GM19238 (cell line): ENCODE measurements at regions not wholly inside any gene's neighbourhood (a gene's known extent, or its start where the extent isn't known, plus 50 kb on each side); places are given as distances from the start of the nearest gene placed in this dataset.
"Not testable (repeated sequence)": the region's sequence is repeated elsewhere in the genome, so short reads cannot be mapped to it uniquely, and the experiment has no call there.

Source experiments
- DNase-seq: peaks from one replicate; pipeline ENCODE4 v3.0.0; 2011; ENCODE audit warnings: low spot score; ENCODE audit not compliant: insufficient read length

DNA sequence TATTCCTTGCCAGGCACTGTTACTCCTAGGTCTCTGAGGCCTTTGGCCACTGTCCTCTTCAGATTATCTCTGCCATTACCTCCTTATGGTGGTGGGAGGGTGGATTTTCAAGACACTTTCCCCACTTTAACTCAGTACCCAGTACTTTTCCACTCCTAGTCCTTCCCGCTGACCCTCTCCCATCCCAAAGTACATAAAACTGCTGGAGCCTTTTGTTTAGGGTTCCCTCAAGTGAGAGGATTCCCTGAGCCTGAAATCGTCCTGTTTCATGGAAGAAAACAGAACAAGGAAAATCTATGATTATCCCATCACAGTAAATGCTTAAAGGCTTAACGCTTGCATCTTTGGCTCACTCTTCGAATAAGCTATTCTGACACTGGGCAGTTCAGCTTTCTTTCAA, 1742.5 kb upstream of the ADGRL3 start:
- DNase-seq: no peak

- no peak for DNase-seq
Measured at GRCh38 chr4:59484944-59485343, 1715.2 kb upstream of the ADGRL3 start.

DNA sequence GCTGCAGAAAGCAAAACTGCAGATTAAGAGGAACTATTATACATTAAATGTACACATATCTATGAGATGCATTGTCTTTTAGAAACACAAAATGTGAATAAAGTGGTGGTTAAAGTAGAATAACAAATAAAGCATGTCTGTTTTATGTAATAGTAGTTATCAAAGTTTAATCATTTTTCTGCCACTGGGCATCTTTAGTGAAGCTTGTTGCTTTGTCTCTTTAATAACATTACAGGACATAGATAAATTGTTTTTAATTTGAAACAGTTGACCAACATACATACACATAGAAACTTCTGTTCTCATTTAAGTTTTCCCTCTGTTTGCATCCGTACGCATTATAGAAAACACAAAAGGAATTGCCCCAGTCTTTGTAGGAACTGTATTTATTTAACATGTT, 1700.0 kb upstream of the ADGRL3 start:
- DNase-seq: no peak

DNA sequence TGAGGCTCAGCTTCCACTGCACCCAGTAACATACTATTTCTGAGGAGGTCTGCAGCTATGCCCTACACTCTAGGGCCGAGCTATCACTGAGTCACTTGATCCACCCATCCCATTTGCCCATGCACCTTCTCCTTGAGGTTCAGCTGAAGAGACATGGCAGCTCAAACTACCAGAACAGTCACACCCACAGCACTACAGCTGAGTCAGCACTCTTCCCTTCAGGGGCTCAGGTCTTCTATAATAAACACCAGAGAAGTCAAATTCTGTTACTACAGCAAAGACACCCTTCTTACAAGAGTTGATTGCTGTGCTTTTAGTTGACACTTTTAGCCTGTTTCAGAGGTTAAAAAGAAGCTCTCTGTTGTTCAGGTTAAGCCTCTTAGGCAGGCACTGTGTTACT, 1696.4 kb upstream of the ADGRL3 start:
- DNase-seq: no peak

DNA sequence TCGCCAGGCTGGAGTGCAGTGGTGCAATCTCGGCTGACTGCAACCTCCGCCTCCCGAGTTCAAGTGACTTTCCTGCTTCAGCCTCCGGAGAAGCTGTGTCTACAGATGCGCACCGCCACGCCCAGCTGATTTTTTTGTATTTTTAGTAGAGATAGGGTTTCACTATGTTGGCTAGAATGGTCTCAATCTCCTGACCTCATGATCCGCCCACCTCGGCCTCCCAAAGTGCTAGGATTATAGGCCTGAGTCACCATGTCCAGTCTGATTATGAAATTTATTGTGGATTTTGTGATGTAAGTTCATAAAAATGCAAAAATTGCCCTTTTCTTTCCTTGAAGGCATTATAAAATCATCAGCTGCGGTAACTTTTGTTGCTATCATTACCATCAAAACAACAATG, 1688.3 kb upstream of the ADGRL3 start:
- DNase-seq: not testable (repeated sequence)

DNA sequence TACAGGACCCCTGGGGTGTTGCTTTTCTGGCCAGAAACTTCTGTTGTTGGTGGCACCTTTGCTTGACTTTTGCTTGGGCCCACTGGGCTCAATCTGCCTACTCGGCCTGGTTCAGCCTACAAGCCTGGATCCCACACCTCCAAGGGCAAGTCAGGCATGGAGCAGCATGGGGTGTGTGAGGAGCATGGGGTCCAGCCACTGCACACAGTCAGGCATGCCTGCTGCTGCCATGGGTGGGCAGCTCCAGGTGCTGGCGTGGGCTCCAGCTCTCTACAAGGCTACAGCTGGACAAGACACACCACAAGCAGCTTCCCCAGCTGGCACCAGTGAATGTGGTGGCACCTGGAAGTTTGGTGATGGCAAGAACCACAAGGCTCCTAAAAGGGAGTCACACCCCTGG, 1683.1 kb upstream of the ADGRL3 start:
- no peak for DNase-seq

GRCh38 chr4:59518005-59518823, 1681.9 kb upstream of the ADGRL3 start:
- DNase-seq: no peak

DNA sequence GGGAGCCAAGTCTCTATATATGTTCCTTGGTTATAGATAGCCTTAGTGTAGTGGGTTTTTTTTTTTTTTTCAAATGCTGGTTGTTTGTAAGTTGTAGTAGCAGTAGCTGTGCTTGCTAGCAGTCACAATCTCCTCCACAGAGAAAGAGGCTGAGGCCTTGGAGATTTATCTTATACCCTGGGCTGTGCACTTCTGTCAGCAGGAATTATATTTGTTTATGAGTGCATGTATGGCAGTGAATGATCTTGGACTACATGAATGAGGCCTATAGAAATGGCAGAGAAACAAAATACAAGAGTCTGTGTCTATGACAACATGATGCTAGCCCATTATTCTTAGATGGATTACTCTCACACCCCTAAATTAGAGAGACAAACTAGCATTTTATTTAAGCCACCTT, 1674.2 kb upstream of the ADGRL3 start:
- DNase-seq: no peak

DNA sequence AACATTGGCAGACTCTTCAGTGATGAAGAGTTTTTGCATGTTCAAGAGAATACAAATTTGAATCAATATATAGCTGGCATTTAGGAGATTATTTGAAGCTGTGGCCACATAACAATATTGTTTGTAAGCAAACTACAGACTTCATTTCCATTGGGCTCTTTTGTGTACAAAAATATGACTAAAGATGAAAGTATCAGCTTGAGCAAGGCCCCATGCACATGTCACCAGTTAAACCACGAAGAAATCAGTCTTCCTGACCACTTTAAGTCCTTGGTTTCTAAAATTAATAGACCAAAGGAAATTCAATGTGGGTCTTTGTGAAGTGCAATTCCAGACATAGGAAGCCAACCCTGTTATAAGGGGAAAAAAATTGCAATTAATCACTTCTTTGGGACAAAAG, 1664.6 kb upstream of the ADGRL3 start:
- DNase-seq: no peak

GRCh38 chr4:59536428-59536827, 1663.7 kb upstream of the ADGRL3 start:
- DNase-seq: no peak

DNA sequence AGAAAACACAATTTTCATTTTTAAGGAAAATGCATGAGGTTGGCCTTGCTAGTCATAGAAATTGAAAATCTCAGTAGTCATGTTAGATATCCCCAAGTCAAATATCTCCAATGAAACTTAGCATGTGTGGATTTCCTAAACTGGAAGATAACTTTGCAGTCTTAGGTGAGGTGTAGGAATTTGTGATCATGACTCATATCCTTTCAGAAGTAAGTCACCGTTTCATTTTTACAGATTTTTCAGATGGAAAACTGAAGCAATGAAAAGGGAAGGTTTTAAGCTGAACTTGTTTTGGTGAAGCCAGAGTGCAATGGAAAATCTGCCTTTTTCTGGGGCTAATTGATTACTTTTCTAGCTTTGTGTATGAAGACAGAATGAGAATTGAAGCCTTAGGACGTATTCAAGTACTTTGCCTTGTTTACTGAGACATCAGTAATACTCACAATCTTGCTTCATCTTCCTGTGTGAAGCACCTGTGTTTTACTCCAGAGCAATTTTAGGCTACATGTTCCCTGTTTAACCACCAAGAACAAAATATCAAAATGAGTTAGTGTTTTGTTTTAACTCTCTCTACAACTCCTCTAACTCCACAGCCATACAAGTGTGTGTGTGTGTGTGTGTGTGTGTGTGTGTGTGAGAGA, 1662.8 kb upstream of the ADGRL3 start:
- DNase-seq: no peak

GRCh38 chr4:59539401-59539800, 1660.7 kb upstream of the ADGRL3 start:
- DNase-seq: no peak

GRCh38 chr4:59540311-59540710, 1659.8 kb upstream of the ADGRL3 start:
- DNase-seq: no peak

GRCh38 chr4:59553063-59553720, 1646.9 kb upstream of the ADGRL3 start:
- DNase-seq: peak; percentile 10

DNA sequence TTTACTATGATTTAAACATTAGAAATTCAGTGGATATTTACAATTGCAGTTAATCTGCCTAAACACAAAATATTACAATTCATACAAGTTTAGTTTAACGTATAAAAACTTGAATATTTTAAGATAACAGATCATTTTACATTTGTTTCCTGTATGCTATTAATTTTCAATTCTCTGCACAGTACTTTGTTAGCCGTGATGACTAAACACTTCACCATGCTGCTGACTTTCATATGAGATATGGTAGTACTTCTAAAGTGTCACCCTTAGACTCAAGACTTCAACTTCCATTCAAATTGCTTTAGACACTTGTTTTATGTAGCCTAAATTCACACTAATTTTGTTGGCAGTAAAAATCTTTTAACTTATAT, 1646.4 kb upstream of the ADGRL3 start:
- DNase-seq: no peak

GRCh38 chr4:59556191-59556590, 1643.9 kb upstream of the ADGRL3 start:
- DNase-seq: not testable (repeated sequence)

DNA sequence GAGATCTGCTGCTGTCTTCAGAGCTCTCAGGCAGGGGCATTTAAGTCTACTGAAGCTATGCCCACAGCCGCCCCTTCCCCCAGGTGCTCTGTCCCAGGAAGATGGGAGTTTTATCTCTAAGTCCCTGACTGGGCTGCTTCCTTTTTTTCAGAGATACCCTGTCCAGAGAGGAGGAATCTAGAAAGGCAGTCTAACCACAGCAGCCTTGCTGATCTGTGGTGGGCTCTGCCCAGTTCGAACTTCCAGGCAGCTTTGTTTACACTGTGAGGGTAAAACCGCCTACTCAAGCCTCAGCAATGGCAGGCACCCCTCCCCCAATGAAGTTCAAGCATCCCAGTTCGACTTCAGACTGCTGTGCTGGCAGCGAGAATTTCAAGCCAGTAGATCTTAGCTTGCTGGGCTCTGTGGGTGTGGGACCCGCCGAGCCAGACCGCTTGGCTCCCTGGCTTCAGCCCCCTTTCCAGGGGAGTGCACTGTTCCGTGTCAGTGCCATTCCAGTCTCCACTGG, 1639.9 kb upstream of the ADGRL3 start:
- DNase-seq: not testable (repeated sequence)

DNA sequence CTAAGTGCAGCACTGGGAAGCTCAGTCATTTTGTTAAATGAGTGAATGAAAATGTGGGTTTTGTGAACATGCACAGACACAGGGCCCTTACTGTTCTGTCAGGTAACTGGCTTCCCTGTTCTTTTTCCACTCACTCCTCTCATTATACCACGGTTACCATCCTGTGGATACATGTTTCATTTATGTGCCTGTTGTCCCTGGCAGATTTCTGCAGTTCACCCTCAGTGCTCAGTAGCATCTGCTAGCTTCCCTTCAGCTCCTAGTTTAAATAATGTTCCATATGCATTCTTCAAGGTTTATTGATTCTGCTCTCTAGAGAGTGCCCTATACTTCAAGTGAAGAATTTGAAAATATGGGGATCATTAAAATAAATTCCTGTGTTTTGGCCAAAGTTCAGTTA, 1634.3 kb upstream of the ADGRL3 start:
- DNase-seq: no peak

DNA sequence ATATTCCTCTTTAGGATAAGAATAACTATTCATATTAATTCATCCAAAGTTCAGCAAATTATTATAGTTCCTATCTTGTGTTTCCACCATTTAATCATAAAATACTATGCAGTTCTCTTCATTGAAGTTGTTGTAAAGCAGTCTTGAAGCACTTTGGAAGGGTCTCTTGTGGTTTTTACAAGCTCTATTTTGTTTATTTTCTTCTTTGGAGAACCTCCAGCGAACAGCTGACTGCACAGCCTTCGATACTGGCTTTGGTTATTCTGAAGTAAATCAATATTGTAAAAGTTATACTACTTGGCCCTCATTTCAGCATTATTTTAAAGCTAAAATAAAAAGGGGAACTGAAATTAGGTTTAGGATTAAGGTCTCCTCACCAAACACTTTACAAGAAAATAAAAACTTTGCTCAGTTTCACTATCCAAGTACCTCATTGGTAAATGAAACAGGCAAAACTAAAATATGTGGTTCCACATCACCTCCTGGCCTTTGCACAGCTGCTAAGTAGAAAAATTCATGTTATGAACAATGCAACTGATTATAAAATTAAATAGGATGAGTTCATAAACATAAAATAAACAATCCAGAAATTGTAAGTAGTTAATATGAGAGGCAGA, 1629.2 kb upstream of the ADGRL3 start:
- DNase-seq: no peak

DNA sequence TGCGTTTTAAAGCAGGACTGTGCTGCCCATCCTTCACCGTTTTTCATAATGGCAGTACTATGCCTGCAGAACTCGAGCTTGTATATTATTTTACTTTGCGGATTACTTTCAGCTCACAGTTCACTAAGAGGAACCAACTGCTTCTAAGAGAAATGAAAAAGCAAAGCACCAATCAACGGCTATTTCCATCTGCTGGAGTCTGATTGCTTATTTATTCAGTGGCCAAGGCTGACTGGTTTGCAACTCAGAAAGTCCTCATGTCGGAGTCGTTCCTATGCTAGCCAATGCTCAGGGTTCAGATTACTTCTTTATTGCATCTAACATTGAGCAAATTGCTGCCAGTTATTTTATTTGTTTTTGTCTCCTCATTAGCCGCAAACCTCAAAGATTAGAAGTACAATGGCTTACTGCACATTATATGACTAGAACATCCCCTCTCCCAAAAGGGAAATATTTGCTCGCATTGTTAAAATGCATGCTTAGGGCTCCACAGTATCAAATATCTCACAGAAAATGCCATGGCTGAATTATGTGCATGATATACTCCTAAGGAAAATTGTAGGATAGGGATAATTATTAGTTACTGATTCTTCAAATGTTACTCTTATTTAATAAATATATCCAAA, 1628.2 kb upstream of the ADGRL3 start:
- DNase-seq: no peak

DNA sequence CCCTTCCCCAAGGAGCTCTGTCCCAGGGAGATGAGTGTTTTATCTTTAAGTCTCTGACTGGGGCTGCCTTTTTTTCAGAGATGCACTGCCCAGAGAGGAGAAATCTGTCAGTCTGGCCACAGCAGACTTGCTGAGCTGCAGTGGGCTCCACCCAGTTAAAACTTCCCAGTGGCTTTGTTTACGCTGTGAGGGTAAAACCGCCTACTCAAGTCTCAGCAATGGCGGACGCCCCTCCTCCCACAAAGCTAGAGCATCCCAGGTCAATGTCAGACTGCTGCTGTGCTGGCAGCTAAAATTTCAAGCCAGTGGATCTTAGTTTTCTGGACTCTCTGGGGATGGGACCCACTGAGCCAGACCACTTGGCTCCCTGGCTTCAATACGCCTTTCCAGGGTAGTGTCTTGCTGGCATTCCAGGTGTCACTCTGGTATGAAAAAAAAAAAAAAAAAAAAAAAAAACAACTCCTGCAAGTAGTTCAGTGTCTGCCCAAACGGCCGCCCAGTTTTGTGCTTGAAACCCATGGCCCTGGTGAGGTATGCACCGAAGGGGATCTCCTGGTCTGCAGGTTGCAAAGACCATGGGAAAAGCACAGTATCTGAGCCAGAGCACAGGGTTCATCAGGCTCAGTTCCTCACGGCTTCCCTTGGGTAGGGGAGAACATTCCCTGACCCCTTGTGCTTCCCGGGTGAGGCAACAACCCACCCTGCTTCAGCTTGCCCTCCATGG, 1616.1 kb upstream of the ADGRL3 start:
- no peak for DNase-seq
